PC-3 (cell line): ENCODE measurements at regions not wholly inside any gene's neighbourhood (a gene's known extent, or its start where the extent isn't known, plus 50 kb on each side); places are given as distances from the start of the nearest gene placed in this dataset.

ENCODE experiments used
- ATAC-seq: fragments of 200-7000 bp; cut with Tn5 transposase; 2 replicates; pipeline ENCODE4 v1.9.1; 2020; ENCODE audit warnings: mild to moderate bottlenecking, moderate library complexity
- BruUV-seq: library from RNA; stranded (reverse); fragments of 400-500 nt; replicated peaks from 2 replicates; lab custom pipeline; 2021; lab: Mats Ljungman, UMichigan
- CTCF ChIA-PET: fragments of 300-600 bp; sonication (Branson Sonifier 250); formaldehyde crosslinking; loops from one replicate; lab custom pipeline; 2022; ENCODE audit warnings: antibody characterized with exemption; lab: Charles Lee
- POLR2A ChIA-PET: fragments of 300-600 bp; sonication (Branson Sonifier 250); formaldehyde crosslinking; loops from one replicate; lab custom pipeline; 2022; ENCODE audit warnings: antibody characterized with exemption; ENCODE audit not compliant: unreplicated experiment; lab: Charles Lee
- DNase-seq: peaks from one replicate; pipeline ENCODE4 v3.0.0-alpha.2; 2015
- H2AFZ ChIP-seq: fragments of 300-600 bp; sonication (generic); 2 replicates; pipeline ENCODE4 v1.6.0; 2016; ENCODE audit warnings: antibody characterized with exemption, low read length
- H3F3A ChIP-seq: fragments of 300-600 bp; sonication (generic); one replicate; pipeline ENCODE4 v1.6.0; 2017; ENCODE audit warnings: antibody characterized with exemption, low read length, control low read depth, mild to moderate bottlenecking; ENCODE audit not compliant: unreplicated experiment
- H3K27ac ChIP-seq: fragments of 300-600 bp; sonication (generic); 2 replicates; pipeline ENCODE4 v1.5.1; 2016; ENCODE audit warnings: mild to moderate bottlenecking, low read length
- H3K27me3 ChIP-seq: fragments of 300-600 bp; sonication (generic); 2 replicates; pipeline ENCODE4 v1.6.1; 2016; ENCODE audit warnings: low read length, mixed read lengths
- H3K36me3 ChIP-seq: fragments of 300-600 bp; sonication (generic); 2 replicates; pipeline ENCODE4 v1.6.1; 2016; ENCODE audit warnings: low read depth, mixed run types, low read length, mixed read lengths
- H3K4me1 ChIP-seq: fragments of 300-600 bp; sonication (generic); 2 replicates; pipeline ENCODE4 v1.5.1; 2016; ENCODE audit warnings: low read length; ENCODE audit not compliant: insufficient read depth
- H3K4me2 ChIP-seq: fragments of 300-600 bp; sonication (generic); 2 replicates; pipeline ENCODE4 v1.6.0; 2016; ENCODE audit warnings: low read length
- H3K4me3 ChIP-seq: fragments of 300-600 bp; sonication (generic); 2 replicates; pipeline ENCODE4 v1.5.1; 2016; ENCODE audit warnings: mild to moderate bottlenecking, low read length, mixed read lengths
- H3K79me2 ChIP-seq: fragments of 300-600 bp; sonication (generic); 2 replicates; pipeline ENCODE4 v1.6.1; 2017; ENCODE audit warnings: low read length, mixed read lengths
- H3K9ac ChIP-seq: fragments of 300-600 bp; sonication (generic); 2 replicates; pipeline ENCODE4 v1.6.0; 2016; ENCODE audit warnings: mild to moderate bottlenecking, low read length
- H3K9me2 ChIP-seq: fragments of 300-600 bp; sonication (generic); replicated peaks from 2 replicates; pipeline ENCODE4 v1.6.1; 2016; ENCODE audit warnings: mixed run types, low read length, mixed read lengths
- H3K9me3 ChIP-seq: fragments of 300-600 bp; sonication (generic); 2 replicates; pipeline ENCODE4 v1.6.1; 2016; ENCODE audit warnings: low read length, mixed read lengths
- H4K20me1 ChIP-seq: fragments of 300-600 bp; sonication (generic); 2 replicates; pipeline ENCODE4 v1.6.1; 2016; ENCODE audit warnings: low read length, mixed read lengths
- CTCF ChIP-seq: fragments of 300-600 bp; sonication (generic); conservative IDR thresholded peaks from 2 replicates; pipeline ENCODE4 v1.5.1; 2017; ENCODE audit warnings: antibody characterized with exemption, low read depth, mild to moderate bottlenecking, low read length
- EZH2 ChIP-seq: fragments of 300-600 bp; sonication (generic); IDR thresholded peaks from one replicate; pipeline ENCODE4 v1.6.1; 2017; ENCODE audit warnings: antibody characterized with exemption, mild to moderate bottlenecking, low read length; ENCODE audit not compliant: unreplicated experiment
- EZH2phosphoT487 ChIP-seq: fragments of 300-600 bp; sonication (generic); IDR thresholded peaks from 2 replicates; pipeline ENCODE4 v1.6.1; 2018; ENCODE audit warnings: mild to moderate bottlenecking, antibody characterized with exemption, low read length, borderline replicate concordance
- intact Hi-C: fragments of 100-400 bp; cut with micrococcal nuclease; formaldehyde crosslinking; loops from 2 replicates; pipeline ENCODE4 v1.9.0; 2023

- CTCF ChIA-PET: interaction anchor here (0.5 kb wide), 1 partner anchor 105 kb away, joined by 6 read pairs; no protein-coding TSS in a partner anchor
These were observed 223.6 kb upstream of the TMPO start for GRCh38 chr12:98291828-98292227.

GRCh38 chr12:98294051-98294805, 221.2 kb upstream of the TMPO start:
- Histone ChIP-seq H3K9ac (no peak overlapping the region), H3K9me2 (no peaks in the 10 kb centered on the region), H3K4me3 (no peak overlapping the region), H3K27ac (no peak overlapping the region), H3F3A (no peaks in the 10 kb centered on the region), H3K4me1 (no peaks in the 10 kb centered on the region), H4K20me1 (no peaks in the 10 kb centered on the region), H3K36me3 (no peaks in the 10 kb centered on the region), H2AFZ (no peak overlapping the region), H3K79me2 (no peaks in the 10 kb centered on the region), H3K27me3 (peaks cover 18% of the 10 kb centered on the region; the same call in 1 of the 2 replicates), H3K4me2 (no peak overlapping the region), H3K9me3 (no peaks in the 10 kb centered on the region)
- DNase-seq (no peak), ATAC-seq (no peak)
- CTCF ChIA-PET: no interaction called here
- no TSS peak for BruUV-seq
- POLR2A ChIA-PET: no interaction called here
- no peak for TF ChIP-seq EZH2
- no peak for TF ChIP-seq CTCF
- TF ChIP-seq EZH2phosphoT487: no peak
- intact Hi-C loops: no loop called here

More at GRCh38 chr12:98291828-98292227, 223.6 kb upstream of the TMPO start:
- no peak overlapping the region for H2AFZ ChIP-seq
- no peaks in the 10 kb centered on the region for H3K79me2 ChIP-seq
- H3K27me3 ChIP-seq: peaks cover 18% of the 10 kb centered on the region; the same call in 1 of the 2 replicates
- no peaks in the 10 kb centered on the region for H4K20me1 ChIP-seq
- ATAC-seq (no peak), DNase-seq (no peak)
- no peaks in the 10 kb centered on the region for H3K9me2 ChIP-seq
- no peaks in the 10 kb centered on the region for H3F3A ChIP-seq
- H3K4me3 ChIP-seq: no peak overlapping the region
- TF ChIP-seq CTCF: no peak
- no peak for TF ChIP-seq EZH2phosphoT487
- no peak for TF ChIP-seq EZH2
- no TSS peak for BruUV-seq
- H3K4me1 ChIP-seq: no peaks in the 10 kb centered on the region
- no peaks in the 10 kb centered on the region for H3K36me3 ChIP-seq
- no peak overlapping the region for H3K27ac ChIP-seq
- no peaks in the 10 kb centered on the region for H3K9me3 ChIP-seq
- intact Hi-C loops: no loop called here
- POLR2A ChIA-PET: no interaction called here
- H3K4me2 ChIP-seq: no peak overlapping the region
- no peak overlapping the region for H3K9ac ChIP-seq

GRCh38 chr12:98295681-98296080, 219.7 kb upstream of the TMPO start:
- POLR2A ChIA-PET: no interaction called here
- Histone ChIP-seq H3K79me2 (no peaks in the 10 kb centered on the region), H3K27ac (no peak overlapping the region), H2AFZ (no peak overlapping the region), H3K9me2 (no peaks in the 10 kb centered on the region), H4K20me1 (no peaks in the 10 kb centered on the region), H3F3A (no peaks in the 10 kb centered on the region), H3K4me1 (no peaks in the 10 kb centered on the region), H3K27me3 (peaks cover 28% of the 10 kb centered on the region), H3K9me3 (no peaks in the 10 kb centered on the region), H3K4me2 (no peak overlapping the region), H3K36me3 (no peaks in the 10 kb centered on the region), H3K9ac (no peak overlapping the region), H3K4me3 (no peak overlapping the region)
- no peak for DNase-seq
- no TSS peak for BruUV-seq
- CTCF ChIA-PET: no interaction called here
- no peak for ATAC-seq
- TF ChIP-seq EZH2 (no peak), CTCF (no peak), EZH2phosphoT487 (no peak)
- intact Hi-C loops: no loop called here
